ENCODE measurements at regions not wholly inside any gene's neighbourhood (a gene's known extent, or its start where the extent isn't known, plus 50 kb on each side); places are given as distances from the start of the nearest gene placed in this dataset.

DNA sequence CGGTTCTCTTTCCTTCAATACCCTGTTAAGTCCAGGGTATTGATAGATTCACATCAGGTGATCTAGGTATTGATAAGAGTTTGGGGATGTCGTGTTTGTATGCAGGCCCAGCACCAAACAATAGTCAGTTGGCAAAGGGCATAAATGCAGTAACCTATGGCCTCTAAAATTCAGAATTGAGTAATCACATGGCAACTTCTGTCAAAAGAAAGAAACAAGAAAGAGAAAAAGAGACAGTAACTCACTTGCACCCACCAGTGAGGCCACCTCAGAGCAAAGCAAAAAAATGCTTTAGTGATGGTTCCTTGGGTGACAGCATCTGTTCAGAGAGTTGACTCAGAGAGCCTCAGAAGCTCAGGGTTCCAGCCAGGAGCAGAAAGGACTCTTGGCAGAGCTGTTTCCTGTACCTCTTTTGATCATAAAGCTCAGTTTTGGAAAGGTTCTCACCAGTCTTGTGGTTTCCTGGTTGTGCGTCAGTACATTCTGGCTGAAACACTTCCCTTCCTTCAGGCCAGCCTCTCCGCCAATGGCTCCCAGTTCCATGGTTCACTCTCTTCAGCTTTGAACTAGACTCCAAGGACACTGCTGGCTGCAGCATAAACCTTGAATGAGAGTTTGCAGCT is 70.1 kb upstream of the GORAB start:
- TF ChIP-seq, protein P1, sequence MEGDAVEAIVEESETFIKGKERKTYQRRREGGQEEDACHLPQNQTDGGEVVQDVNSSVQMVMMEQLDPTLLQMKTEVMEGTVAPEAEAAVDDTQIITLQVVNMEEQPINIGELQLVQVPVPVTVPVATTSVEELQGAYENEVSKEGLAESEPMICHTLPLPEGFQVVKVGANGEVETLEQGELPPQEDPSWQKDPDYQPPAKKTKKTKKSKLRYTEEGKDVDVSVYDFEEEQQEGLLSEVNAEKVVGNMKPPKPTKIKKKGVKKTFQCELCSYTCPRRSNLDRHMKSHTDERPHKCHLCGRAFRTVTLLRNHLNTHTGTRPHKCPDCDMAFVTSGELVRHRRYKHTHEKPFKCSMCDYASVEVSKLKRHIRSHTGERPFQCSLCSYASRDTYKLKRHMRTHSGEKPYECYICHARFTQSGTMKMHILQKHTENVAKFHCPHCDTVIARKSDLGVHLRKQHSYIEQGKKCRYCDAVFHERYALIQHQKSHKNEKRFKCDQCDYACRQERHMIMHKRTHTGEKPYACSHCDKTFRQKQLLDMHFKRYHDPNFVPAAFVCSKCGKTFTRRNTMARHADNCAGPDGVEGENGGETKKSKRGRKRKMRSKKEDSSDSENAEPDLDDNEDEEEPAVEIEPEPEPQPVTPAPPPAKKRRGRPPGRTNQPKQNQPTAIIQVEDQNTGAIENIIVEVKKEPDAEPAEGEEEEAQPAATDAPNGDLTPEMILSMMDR (IDR thresholded peaks at IDR 0.05): no peak
- TF ChIP-seq POLR2A (IDR thresholded peaks at IDR 0.05): no peak
